ENCODE measurements at regions not wholly inside any gene's neighbourhood (a gene's known extent, or its start where the extent isn't known, plus 50 kb on each side); places are given as distances from the start of the nearest gene placed in this dataset. TPM values are rescaled to one million over a fixed set of nuclear protein-coding genes. Genes with fewer than 3 reads are reported as not detected.

GRCh38 chr2:64403426-64403825 is 50.5 kb upstream of the LGALSL start:
- intact Hi-C loops (cut with micrococcal nuclease; ENCODE audit: unreplicated experiment) = loop anchor here (1.0 to 5.0 kb wide), 2 partner anchors 9 to 41 kb away; no protein-coding TSS in a partner anchor
- Histone ChIP-seq H3K36me3 (ENCODE audit: control insufficient read depth, insufficient read depth, low read length) (no peaks in the 10 kb centered on the region), H3K4me1 (peaks cover 57% of the 10 kb centered on the region), H3K4me3 (ENCODE audit: low read depth, low read length) (no peak overlapping the region), H3K27me3 (replicated peaks; ENCODE audit: control insufficient read depth, insufficient read depth, low read length) (no peaks in the 10 kb centered on the region), H3K9me3 (no peaks in the 10 kb centered on the region)
- Mint-ChIP-seq H3K27ac (ENCODE audit: unreplicated experiment) (no peak overlapping the region), H3K4me1 (ENCODE audit: low read depth, unreplicated experiment) (peaks cover 45% of the 10 kb centered on the region), H3K36me3 (ENCODE audit: insufficient read depth, unreplicated experiment) (no peaks in the 10 kb centered on the region), H3K4me3 (ENCODE audit: unreplicated experiment) (no peak overlapping the region), H3K27me3 (ENCODE audit: insufficient read depth, unreplicated experiment) (no peaks in the 10 kb centered on the region), H3K9me3 (ENCODE audit: unreplicated experiment) (no peaks in the 10 kb centered on the region)
- no peak for TF ChIP-seq CTCF (IDR thresholded peaks at IDR 0.05; ENCODE audit: insufficient read depth in 1 of 2, low read depth in 1 of 2, low read length in 1 of 2, severe bottlenecking in 1 of 2, unreplicated experiment in 1 of 2)
- no TSS peak for BruUV-seq (replicated peaks)
- DNase-seq = no peak
- CTCF ChIA-PET = no interaction called here
- POLR2A ChIA-PET = no interaction called here

- Mint-ChIP-seq H3K27me3 (ENCODE audit: insufficient read depth, unreplicated experiment) (no peaks in the 10 kb centered on the region), H3K27ac (ENCODE audit: unreplicated experiment) (no peak overlapping the region), H3K4me1 (ENCODE audit: low read depth, unreplicated experiment) (peaks cover 41% of the 10 kb centered on the region), H3K36me3 (ENCODE audit: insufficient read depth, unreplicated experiment) (no peaks in the 10 kb centered on the region), H3K4me3 (ENCODE audit: unreplicated experiment) (no peak overlapping the region), H3K9me3 (ENCODE audit: unreplicated experiment) (no peaks in the 10 kb centered on the region)
- intact Hi-C loops (cut with micrococcal nuclease; ENCODE audit: unreplicated experiment) = loop anchor here (5.0 kb wide), 1 partner anchor 42 kb away; no protein-coding TSS in a partner anchor
- no peak for TF ChIP-seq CTCF (IDR thresholded peaks at IDR 0.05; ENCODE audit: insufficient read depth in 1 of 2, low read depth in 1 of 2, low read length in 1 of 2, severe bottlenecking in 1 of 2, unreplicated experiment in 1 of 2)
- no TSS peak for BruUV-seq (replicated peaks)
- Histone ChIP-seq H3K9me3 (no peaks in the 10 kb centered on the region), H3K4me3 (ENCODE audit: low read depth, low read length) (no peak overlapping the region), H3K27me3 (replicated peaks; ENCODE audit: control insufficient read depth, insufficient read depth, low read length) (no peaks in the 10 kb centered on the region), H3K4me1 (peaks cover 56% of the 10 kb centered on the region), H3K36me3 (ENCODE audit: control insufficient read depth, insufficient read depth, low read length) (no peaks in the 10 kb centered on the region)
- ChIA-PET CTCF (no interaction called here), POLR2A (no interaction called here)
- no peak for DNase-seq
These were observed 49.8 kb upstream of the LGALSL start for GRCh38 chr2:64404002-64404731.

Small RNA genes in the stretch of these regions (microRNA-seq; reads per million reads assigned to microRNA genes)
- not detected for gene MIR4433A
- gene MIR4433B = not detected

All from Caco-2 (cell line).